HEK293 (cell line): ENCODE measurements at regions not wholly inside any gene's neighbourhood (a gene's known extent, or its start where the extent isn't known, plus 50 kb on each side); places are given as distances from the start of the nearest gene placed in this dataset.
A peak's percentile ranks its signal among the peaks of the same experiment; 100 is the strongest.

Source experiments
- CTCF ChIA-PET: fragments of 350-600 bp; formaldehyde crosslinking; extraction: SDS; loops from one replicate; lab custom pipeline; 2021; ENCODE audit warnings: antibody characterized with exemption; lab: Yijun Ruan, JAX
- POLR2A ChIA-PET: fragments of 300-600 bp; formaldehyde crosslinking; extraction: SDS; loops from one replicate; lab custom pipeline; 2020; ENCODE audit warnings: antibody characterized with exemption, inconsistent platforms; lab: Yijun Ruan, JAX
- H3K27ac ChIP-seq: fragments of 200-500 bp; sonication (Bioruptor generic); 2 replicates; pipeline ENCODE4 v1.5.1; 2014; ENCODE audit warnings: low read depth, low read length, control low read depth, inconsistent platforms; ENCODE audit errors: extremely low read depth
- H3K36me3 ChIP-seq, 2 experiments: fragments of 200-500 bp in 1 of 2; sonication (Bioruptor generic) in 1 of 2; 1 replicate in 1 of 2; 2 replicates in 1 of 2; pipeline ENCODE4 v1.5.1; 2014 to 2017; ENCODE audit warnings: inconsistent platforms in 2 of 2, low read length in 2 of 2; ENCODE audit not compliant: control insufficient read depth in 2 of 2, insufficient read depth in 1 of 2
- H3K4me1 ChIP-seq: fragments of 200-500 bp; sonication (Bioruptor generic); 2 replicates; pipeline ENCODE4 v1.5.1; 2014; ENCODE audit warnings: mild to moderate bottlenecking, low read length, inconsistent platforms; ENCODE audit not compliant: control insufficient read depth, insufficient read depth
- H3K4me3 ChIP-seq: 2 replicates; pipeline ENCODE4 v1.5.1; 2011; ENCODE audit warnings: low read depth, mild to moderate bottlenecking, control low read depth, low read length, moderate library complexity
- H3K9me3 ChIP-seq: fragments of 200-500 bp; sonication (Bioruptor generic); 2 replicates; pipeline ENCODE4 v1.5.1; 2014; ENCODE audit warnings: low read depth, low read length, inconsistent platforms; ENCODE audit not compliant: control insufficient read depth, insufficient read depth
- FEZF1 ChIP-seq: fragments of 450-650 bp; formaldehyde crosslinking; IDR thresholded peaks from 2 replicates; pipeline ENCODE4 v1.5.1; 2016; ENCODE audit warnings: missing biosample characterization, missing genetic modification characterization
- GFI1B ChIP-seq: fragments of 450-650 bp; formaldehyde crosslinking; IDR thresholded peaks from 2 replicates; pipeline ENCODE4 v1.5.1; 2016; ENCODE audit warnings: missing biosample characterization, missing genetic modification characterization
- HOXD13 ChIP-seq: sonication (generic); formaldehyde crosslinking; IDR thresholded peaks from 2 replicates; pipeline ENCODE4 v1.8.0; 2022; ENCODE audit warnings: missing genetic modification reagents, borderline replicate concordance
- KLF1 ChIP-seq: fragments of 450-650 bp; formaldehyde crosslinking; IDR thresholded peaks from 2 replicates; pipeline ENCODE4 v1.5.1; 2016; ENCODE audit warnings: missing biosample characterization, missing genetic modification characterization
- OVOL3 ChIP-seq: fragments of 450-650 bp; formaldehyde crosslinking; IDR thresholded peaks from 2 replicates; pipeline ENCODE4 v1.5.1; 2016; ENCODE audit warnings: missing biosample characterization, missing genetic modification characterization
- PATZ1 ChIP-seq: fragments of 450-650 bp; formaldehyde crosslinking; IDR thresholded peaks from 2 replicates; pipeline ENCODE4 v1.5.1; 2016; ENCODE audit warnings: missing biosample characterization, missing genetic modification characterization
- RBAK ChIP-seq: fragments of 450-650 bp; formaldehyde crosslinking; IDR thresholded peaks from 2 replicates; pipeline ENCODE4 v1.5.1; 2016; ENCODE audit warnings: missing biosample characterization, missing genetic modification characterization
- SCRT2 ChIP-seq: fragments of 450-650 bp; formaldehyde crosslinking; IDR thresholded peaks from 2 replicates; pipeline ENCODE4 v1.5.1; 2016; ENCODE audit warnings: missing biosample characterization, missing genetic modification characterization
- WT1 ChIP-seq: fragments of 450-650 bp; formaldehyde crosslinking; IDR thresholded peaks from 2 replicates; pipeline ENCODE4 v1.5.1; 2016; ENCODE audit warnings: missing biosample characterization, missing genetic modification characterization
- ZBTB11 ChIP-seq: fragments of 450-650 bp; formaldehyde crosslinking; conservative IDR thresholded peaks from 2 replicates; pipeline ENCODE4 v1.5.1; 2016; ENCODE audit warnings: low read depth, missing biosample characterization, missing genetic modification characterization
- ZBTB21 ChIP-seq: fragments of 450-650 bp; formaldehyde crosslinking; IDR thresholded peaks from 2 replicates; pipeline ENCODE4 v1.5.1; 2017; ENCODE audit warnings: missing biosample characterization, missing genetic modification characterization
- ZBTB7A ChIP-seq: fragments of 450-650 bp; formaldehyde crosslinking; IDR thresholded peaks from 2 replicates; pipeline ENCODE4 v1.5.1; 2016; ENCODE audit warnings: low read depth, missing biosample characterization, missing genetic modification characterization
- ZFP3 ChIP-seq: fragments of 450-650 bp; formaldehyde crosslinking; IDR thresholded peaks from 2 replicates; pipeline ENCODE4 v1.5.1; 2016; ENCODE audit warnings: low read depth, missing biosample characterization, missing genetic modification characterization
- ZNF114 ChIP-seq: fragments of 450-650 bp; formaldehyde crosslinking; IDR thresholded peaks from 2 replicates; pipeline ENCODE4 v1.5.0; 2017; ENCODE audit warnings: missing biosample characterization, missing genetic modification characterization
- ZNF132 ChIP-seq: fragments of 450-650 bp; formaldehyde crosslinking; IDR thresholded peaks from 2 replicates; pipeline ENCODE4 v1.5.1; 2017; ENCODE audit warnings: missing biosample characterization, missing genetic modification characterization, borderline replicate concordance
- ZNF138 ChIP-seq: fragments of 450-650 bp; formaldehyde crosslinking; IDR thresholded peaks from 2 replicates; pipeline ENCODE4 v1.5.1; 2016; ENCODE audit warnings: missing biosample characterization, missing genetic modification characterization, borderline replicate concordance
- ZNF19 ChIP-seq: fragments of 450-650 bp; formaldehyde crosslinking; IDR thresholded peaks from 2 replicates; pipeline ENCODE4; 2016; ENCODE audit warnings: missing biosample characterization, missing genetic modification characterization, low read depth
- ZNF202 ChIP-seq: fragments of 450-650 bp; formaldehyde crosslinking; IDR thresholded peaks from 2 replicates; pipeline ENCODE4 v1.5.1; 2016; ENCODE audit warnings: missing biosample characterization, missing genetic modification characterization, borderline replicate concordance
- ZNF211 ChIP-seq: fragments of 450-650 bp; formaldehyde crosslinking; IDR thresholded peaks from 2 replicates; pipeline ENCODE4 v1.5.1; 2016; ENCODE audit warnings: low read depth, missing biosample characterization, missing genetic modification characterization
- ZNF223 ChIP-seq: fragments of 450-650 bp; formaldehyde crosslinking; IDR thresholded peaks from 2 replicates; pipeline ENCODE4 v1.5.1; 2016; ENCODE audit warnings: missing biosample characterization, missing genetic modification characterization
- ZNF239 ChIP-seq: fragments of 450-650 bp; formaldehyde crosslinking; IDR thresholded peaks from 2 replicates; pipeline ENCODE4 v1.5.1; 2016; ENCODE audit warnings: missing biosample characterization, missing genetic modification characterization
- ZNF24 ChIP-seq: fragments of 450-650 bp; formaldehyde crosslinking; IDR thresholded peaks from 2 replicates; pipeline ENCODE4 v1.5.1; 2016; ENCODE audit warnings: missing biosample characterization, missing genetic modification characterization
- ZNF248 ChIP-seq: fragments of 450-650 bp; formaldehyde crosslinking; IDR thresholded peaks from 2 replicates; pipeline ENCODE4 v1.5.1; 2017; ENCODE audit warnings: missing biosample characterization, missing genetic modification characterization
- ZNF266 ChIP-seq: fragments of 450-650 bp; formaldehyde crosslinking; IDR thresholded peaks from 2 replicates; pipeline ENCODE4 v1.5.1; 2016; ENCODE audit warnings: missing biosample characterization, missing genetic modification characterization, low read depth
- ZNF324 ChIP-seq: fragments of 450-650 bp; formaldehyde crosslinking; IDR thresholded peaks from 2 replicates; pipeline ENCODE4 v1.5.1; 2016; ENCODE audit warnings: missing biosample characterization, missing genetic modification characterization
- ZNF335 ChIP-seq: fragments of 450-650 bp; formaldehyde crosslinking; conservative IDR thresholded peaks from 2 replicates; pipeline ENCODE4 v1.5.1; 2016; ENCODE audit warnings: missing biosample characterization, missing genetic modification characterization
- ZNF354C ChIP-seq: fragments of 450-650 bp; formaldehyde crosslinking; IDR thresholded peaks from 2 replicates; pipeline ENCODE4 v1.5.1; 2016; ENCODE audit warnings: missing biosample characterization, missing genetic modification characterization, low read depth, borderline replicate concordance
- ZNF366 ChIP-seq: fragments of 450-650 bp; formaldehyde crosslinking; conservative IDR thresholded peaks from 2 replicates; pipeline ENCODE4 v1.5.1; 2016; ENCODE audit warnings: missing biosample characterization, missing genetic modification characterization
- ZNF404 ChIP-seq: fragments of 450-650 bp; formaldehyde crosslinking; IDR thresholded peaks from 2 replicates; pipeline ENCODE4 v1.5.1; 2017; ENCODE audit warnings: missing biosample characterization, missing genetic modification characterization
- ZNF510 ChIP-seq: fragments of 450-650 bp; formaldehyde crosslinking; IDR thresholded peaks from 2 replicates; pipeline ENCODE4 v1.5.1; 2018; ENCODE audit warnings: mild to moderate bottlenecking, missing genetic modification characterization, missing biosample characterization; ENCODE audit not compliant: insufficient replicate concordance
- ZNF529 ChIP-seq: fragments of 450-650 bp; formaldehyde crosslinking; IDR thresholded peaks from 2 replicates; pipeline ENCODE4 v1.5.1; 2017; ENCODE audit warnings: missing genetic modification characterization, missing biosample characterization; ENCODE audit not compliant: insufficient replicate concordance
- ZNF549 ChIP-seq: fragments of 450-650 bp; IDR thresholded peaks from 2 replicates; pipeline ENCODE4 v1.5.1; 2018; ENCODE audit warnings: missing biosample characterization, missing genetic modification characterization, mild to moderate bottlenecking, inconsistent platforms, moderate library complexity
- ZNF555 ChIP-seq: fragments of 450-650 bp; formaldehyde crosslinking; conservative IDR thresholded peaks from 2 replicates; pipeline ENCODE4 v1.5.1; 2017; ENCODE audit warnings: missing biosample characterization, mild to moderate bottlenecking, missing genetic modification characterization, inconsistent platforms
- ZNF629 ChIP-seq: fragments of 450-650 bp; formaldehyde crosslinking; IDR thresholded peaks from 2 replicates; pipeline ENCODE4 v1.5.1; 2017; ENCODE audit warnings: missing biosample characterization, missing genetic modification characterization
- ZNF76 ChIP-seq: fragments of 450-650 bp; formaldehyde crosslinking; IDR thresholded peaks from 2 replicates; pipeline ENCODE4; 2016; ENCODE audit warnings: low read depth, missing biosample characterization, missing genetic modification characterization, borderline replicate concordance
- ZNF768 ChIP-seq: fragments of 450-650 bp; formaldehyde crosslinking; IDR thresholded peaks from 2 replicates; pipeline ENCODE4 v1.5.1; 2018; ENCODE audit warnings: missing biosample characterization, mild to moderate bottlenecking, missing genetic modification characterization

GRCh38 chr2:111534910-111535352, 349.1 kb downstream of the ANAPC1 start:
- Histone ChIP-seq H3K4me3 (no peak overlapping the region), H3K27ac (no peak overlapping the region)
- TF ChIP-seq ZNF324 (tag by site-specific recombination) (no peak), SCRT2 (no peak), ZNF266 (tag by site-specific recombination) (no peak), ZNF76 (tag by site-specific recombination) (no peak), ZNF211 (tag by site-specific recombination) (no peak), ZNF132 (tag by site-specific recombination) (no peak), ZNF768 (no peak), ZNF335 (tag by site-specific recombination) (peak; percentile 43; the same call in 1 of the 2 replicates), RBAK (tag by site-specific recombination) (no peak), ZNF404 (tag by site-specific recombination) (no peak), ZNF549 (tag by site-specific recombination) (no peak), ZNF555 (tag by site-specific recombination) (no peak), KLF1 (tag by site-specific recombination) (no peak), PATZ1 (tag by site-specific recombination) (no peak), GFI1B (tag by site-specific recombination) (no peak), WT1 (no peak), ZNF239 (tag by site-specific recombination) (no peak), HOXD13 (CRISPR knock-in tag) (no peak), ZNF24 (tag by site-specific recombination) (no peak), ZNF529 (tag by site-specific recombination) (no peak), ZNF202 (tag by site-specific recombination) (no peak), ZBTB7A (tag by site-specific recombination) (no peak), OVOL3 (no peak), ZNF114 (tag by site-specific recombination) (no peak), ZFP3 (tag by site-specific recombination) (0 out of 2 replicates have a peak, but pooled peaks have one; percentile 21), ZNF248 (tag by site-specific recombination) (no peak), FEZF1 (tag by site-specific recombination) (no peak), ZNF138 (tag by site-specific recombination) (no peak), ZNF354C (no peak), ZBTB21 (tag by site-specific recombination) (peak; percentile 66; the same call in 1 of the 2 replicates), ZNF510 (tag by site-specific recombination) (no peak), ZNF366 (tag by site-specific recombination) (no peak), ZNF19 (tag by site-specific recombination) (no peak), ZBTB11 (tag by site-specific recombination) (no peak), ZNF223 (no peak), ZNF629 (tag by site-specific recombination) (peak; percentile 74)

More at GRCh38 chr2:111534910-111535352, 349.1 kb downstream of the ANAPC1 start:
- Histone ChIP-seq H3K9me3 (no peaks in the 10 kb centered on the region), H3K36me3 (no peaks in the 10 kb centered on the region), H3K4me1 (no peaks in the 10 kb centered on the region)
- POLR2A ChIA-PET: no interaction called here
- CTCF ChIA-PET: interaction anchor here (0.6 kb wide), 1 partner anchor 397 kb away, joined by 3 read pairs; no protein-coding TSS in a partner anchor
